Kidney epithelial cell (primary cell): ENCODE measurements at regions not wholly inside any gene's neighbourhood (a gene's known extent, or its start where the extent isn't known, plus 50 kb on each side); places are given as distances from the start of the nearest gene placed in this dataset.
A peak's percentile ranks its signal among the peaks of the same experiment; 100 is the strongest.

Experiments
- DNase-seq: peaks from one replicate; pipeline ENCODE4 v3.0.0-alpha.2; 2010; ENCODE audit warnings: low read depth
- H3K27me3 ChIP-seq: 2 replicates; pipeline ENCODE4 v1.6.0; 2011; ENCODE audit warnings: low read length; ENCODE audit not compliant: control insufficient read depth, insufficient read depth
- H3K36me3 ChIP-seq: 2 replicates; pipeline ENCODE4 v1.5.1; 2011; ENCODE audit warnings: low read length; ENCODE audit not compliant: control insufficient read depth, insufficient read depth
- H3K4me3 ChIP-seq: 2 replicates; pipeline ENCODE4 v1.5.1; 2011; ENCODE audit warnings: low read depth, mild to moderate bottlenecking, control low read depth, low read length
- TF ChIP-seq, protein P1 (sequence below): IDR thresholded peaks from 2 replicates; pipeline ENCODE4 v1.5.1; 2011; ENCODE audit warnings: mild to moderate bottlenecking, moderate library complexity, low read length, control low read depth, inconsistent platforms; ENCODE audit not compliant: insufficient read depth, poor library complexity, severe bottlenecking

DNA sequence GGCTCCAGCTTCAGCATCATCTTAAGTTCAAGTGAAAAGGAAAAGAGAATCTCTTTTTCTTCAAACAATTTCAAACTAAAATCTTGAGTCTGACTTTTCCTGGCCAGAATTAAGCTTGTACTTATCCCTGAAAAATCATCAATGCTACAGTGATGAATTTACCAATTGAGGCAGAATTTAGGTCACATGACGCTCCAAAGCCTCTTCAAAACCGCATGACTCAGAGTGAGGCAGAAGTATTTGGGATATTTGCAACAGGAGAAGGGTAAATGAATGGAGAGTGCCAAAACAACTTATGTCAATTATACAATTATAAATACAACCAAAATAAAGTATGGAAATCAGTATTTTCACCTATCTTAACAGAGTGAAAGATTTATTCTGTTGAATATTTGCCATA is 515.5 kb downstream of the COL12A1 start:
- H3K36me3 ChIP-seq: no peaks in the 10 kb centered on the region
- TF ChIP-seq, protein P1, sequence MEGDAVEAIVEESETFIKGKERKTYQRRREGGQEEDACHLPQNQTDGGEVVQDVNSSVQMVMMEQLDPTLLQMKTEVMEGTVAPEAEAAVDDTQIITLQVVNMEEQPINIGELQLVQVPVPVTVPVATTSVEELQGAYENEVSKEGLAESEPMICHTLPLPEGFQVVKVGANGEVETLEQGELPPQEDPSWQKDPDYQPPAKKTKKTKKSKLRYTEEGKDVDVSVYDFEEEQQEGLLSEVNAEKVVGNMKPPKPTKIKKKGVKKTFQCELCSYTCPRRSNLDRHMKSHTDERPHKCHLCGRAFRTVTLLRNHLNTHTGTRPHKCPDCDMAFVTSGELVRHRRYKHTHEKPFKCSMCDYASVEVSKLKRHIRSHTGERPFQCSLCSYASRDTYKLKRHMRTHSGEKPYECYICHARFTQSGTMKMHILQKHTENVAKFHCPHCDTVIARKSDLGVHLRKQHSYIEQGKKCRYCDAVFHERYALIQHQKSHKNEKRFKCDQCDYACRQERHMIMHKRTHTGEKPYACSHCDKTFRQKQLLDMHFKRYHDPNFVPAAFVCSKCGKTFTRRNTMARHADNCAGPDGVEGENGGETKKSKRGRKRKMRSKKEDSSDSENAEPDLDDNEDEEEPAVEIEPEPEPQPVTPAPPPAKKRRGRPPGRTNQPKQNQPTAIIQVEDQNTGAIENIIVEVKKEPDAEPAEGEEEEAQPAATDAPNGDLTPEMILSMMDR: no peak
- no peak overlapping the region for H3K4me3 ChIP-seq
- no peak for DNase-seq
- H3K27me3 ChIP-seq: no peaks in the 10 kb centered on the region

- TF ChIP-seq, protein P1: no peak
- no peak overlapping the region for H3K4me3 ChIP-seq
- DNase-seq: no peak
- no peaks in the 10 kb centered on the region for H3K27me3 ChIP-seq
- no peaks in the 10 kb centered on the region for H3K36me3 ChIP-seq
Measured at GRCh38 chr6:74689601-74690000, 516.3 kb downstream of the COL12A1 start.

- TF ChIP-seq, protein P1: no peak
- no peak for DNase-seq
- H3K4me3 ChIP-seq: no peak overlapping the region
- no peaks in the 10 kb centered on the region for H3K27me3 ChIP-seq
- no peaks in the 10 kb centered on the region for H3K36me3 ChIP-seq
Measured at GRCh38 chr6:74677463-74677862, 528.4 kb downstream of the COL12A1 start.

DNA sequence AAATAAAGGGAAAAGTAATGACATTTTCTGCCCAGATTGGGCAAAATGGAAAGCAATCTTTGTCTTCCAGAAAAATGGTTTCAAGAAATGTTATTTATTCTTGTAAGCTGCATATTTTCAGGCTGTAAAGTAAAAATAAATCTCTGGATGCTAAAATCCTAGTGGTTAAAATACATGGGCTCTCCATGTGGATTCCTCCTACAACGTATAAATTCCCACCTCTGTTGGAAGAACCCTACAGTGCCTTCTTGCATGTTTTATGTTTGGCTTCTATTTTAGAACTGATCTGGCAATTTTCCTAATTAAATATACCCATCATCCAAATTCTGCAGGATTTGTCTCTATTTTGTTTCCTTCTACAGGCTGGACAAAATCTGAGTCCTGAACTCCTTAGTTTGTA is 528.9 kb downstream of the COL12A1 start:
- H3K27me3 ChIP-seq: no peaks in the 10 kb centered on the region
- TF ChIP-seq, protein P1: no peak

GRCh38 chr6:74674377-74674776 is 531.5 kb downstream of the COL12A1 start:
- TF ChIP-seq, protein P1: no peak
- DNase-seq: no peak
- Histone ChIP-seq H3K4me3 (no peak overlapping the region), H3K36me3 (no peaks in the 10 kb centered on the region), H3K27me3 (no peaks in the 10 kb centered on the region)

More for the DNA sequence above, 528.9 kb downstream of the COL12A1 start:
- Histone ChIP-seq H3K36me3 (no peaks in the 10 kb centered on the region), H3K4me3 (no peak overlapping the region)
- DNase-seq: no peak

DNA sequence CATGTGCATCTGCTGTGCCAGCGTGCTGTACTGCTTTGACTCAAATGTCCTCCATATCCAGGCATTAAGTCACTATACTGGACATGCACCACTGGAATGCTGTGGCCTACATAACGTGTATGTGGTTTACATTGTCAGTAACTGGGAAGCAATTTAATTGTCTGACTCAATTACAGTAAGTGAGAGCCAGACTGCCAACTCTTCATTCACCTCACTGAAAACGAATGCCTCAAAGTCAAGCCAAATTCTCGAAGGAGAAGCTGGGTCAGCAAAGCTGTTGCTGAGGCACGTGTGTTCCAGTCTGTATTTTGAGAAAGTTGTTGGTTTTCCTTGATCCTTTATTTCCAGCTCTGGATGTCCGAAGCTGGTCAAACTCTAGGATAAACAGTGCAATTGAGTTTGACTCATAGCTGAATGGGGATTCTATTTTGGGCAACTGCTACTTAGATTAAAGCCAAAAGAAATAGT is 534.3 kb downstream of the COL12A1 start:
- Histone ChIP-seq H3K4me3 (no peak overlapping the region), H3K36me3 (no peaks in the 10 kb centered on the region), H3K27me3 (no peaks in the 10 kb centered on the region)
- DNase-seq: peak; percentile 1
- TF ChIP-seq, protein P1: no peak
